Smooth muscle cell (in vitro differentiated cells): ENCODE measurements at regions not wholly inside any gene's neighbourhood (a gene's known extent, or its start where the extent isn't known, plus 50 kb on each side); places are given as distances from the start of the nearest gene placed in this dataset.

Source experiments
- DNase-seq: peaks from one replicate; lab custom pipeline; 2025; ENCODE audit not compliant: unreplicated experiment; lab: John Stamatoyannopoulos, UW
- H2AFZ ChIP-seq: fragments of 200-600 bp; sonication (generic); 2 replicates; pipeline ENCODE4 v1.6.0; 2016; ENCODE audit warnings: antibody characterized with exemption, low read depth, mild to moderate bottlenecking
- H3F3A ChIP-seq: fragments of 200-600 bp; sonication (generic); 2 replicates; pipeline ENCODE4 v1.6.0; 2017; ENCODE audit warnings: antibody characterized with exemption, low read depth
- H3K27ac ChIP-seq: fragments of 200-600 bp; sonication (generic); 2 replicates; pipeline ENCODE4 v1.5.1; 2016; ENCODE audit warnings: low read depth, mild to moderate bottlenecking
- H3K27me3 ChIP-seq: fragments of 200-600 bp; sonication (generic); 2 replicates; pipeline ENCODE4 v1.6.1; 2016; ENCODE audit warnings: low read depth, mild to moderate bottlenecking
- H3K36me3 ChIP-seq: fragments of 200-600 bp; sonication (generic); 2 replicates; pipeline ENCODE4 v1.5.1; 2016; ENCODE audit warnings: low read depth
- H3K4me1 ChIP-seq: fragments of 200-600 bp; sonication (generic); 2 replicates; pipeline ENCODE4 v1.5.1; 2016; ENCODE audit warnings: low read depth
- H3K4me2 ChIP-seq: fragments of 200-600 bp; sonication (generic); 2 replicates; pipeline ENCODE4 v1.6.0; 2016; ENCODE audit warnings: mild to moderate bottlenecking
- H3K4me3 ChIP-seq: fragments of 200-600 bp; sonication (generic); 2 replicates; pipeline ENCODE4 v1.5.1; 2016; ENCODE audit warnings: mild to moderate bottlenecking
- H3K79me2 ChIP-seq: fragments of 200-600 bp; sonication (generic); 2 replicates; pipeline ENCODE4 v1.6.0; 2016; ENCODE audit warnings: low read depth, mild to moderate bottlenecking
- H3K9ac ChIP-seq: fragments of 200-600 bp; sonication (generic); 2 replicates; pipeline ENCODE4 v1.6.0; 2016; ENCODE audit warnings: low read depth
- H3K9me3 ChIP-seq: fragments of 200-600 bp; sonication (generic); replicated peaks from 2 replicates; pipeline ENCODE4 v1.5.1; 2016; ENCODE audit warnings: low read depth
- H4K20me1 ChIP-seq: fragments of 200-600 bp; sonication (generic); 2 replicates; pipeline ENCODE4 v1.6.0; 2016; ENCODE audit warnings: low read depth
- WGBS: methylation state at CpG from one replicate; pipeline ENCODE4 v1.1.7; 2016; ENCODE audit warnings: low lambda C conversion rate; 5-methylcytosine and 5-hydroxymethylcytosine counted together
- TF ChIP-seq, protein P1 (sequence below): fragments of 200-600 bp; sonication (generic); IDR thresholded peaks from 2 replicates; pipeline ENCODE4 v1.5.1; 2017; ENCODE audit warnings: borderline replicate concordance, mild to moderate bottlenecking, antibody characterized with exemption; ENCODE audit not compliant: insufficient read depth, poor library complexity, severe bottlenecking

DNA sequence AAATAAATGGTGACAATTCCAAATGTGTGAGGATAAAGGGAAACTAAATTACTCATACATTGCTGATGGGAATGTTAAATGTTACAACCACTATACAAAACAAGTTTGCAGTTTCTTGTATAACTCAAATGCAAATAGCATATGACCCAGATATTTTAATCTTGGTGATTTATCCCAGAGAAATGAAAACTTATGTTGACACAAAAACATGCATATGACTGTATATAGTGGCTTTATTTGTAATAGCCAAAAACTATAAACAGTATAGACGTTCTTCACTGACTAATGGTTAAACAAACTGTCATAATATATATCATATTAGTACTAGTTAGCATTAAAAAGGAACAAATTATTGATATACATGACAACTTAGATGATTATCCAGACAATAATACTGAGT lies 619.2 kb downstream of the PDHA2 start:
- no peak overlapping the region for H3K4me3 ChIP-seq
- H2AFZ ChIP-seq: no peak overlapping the region

DNA sequence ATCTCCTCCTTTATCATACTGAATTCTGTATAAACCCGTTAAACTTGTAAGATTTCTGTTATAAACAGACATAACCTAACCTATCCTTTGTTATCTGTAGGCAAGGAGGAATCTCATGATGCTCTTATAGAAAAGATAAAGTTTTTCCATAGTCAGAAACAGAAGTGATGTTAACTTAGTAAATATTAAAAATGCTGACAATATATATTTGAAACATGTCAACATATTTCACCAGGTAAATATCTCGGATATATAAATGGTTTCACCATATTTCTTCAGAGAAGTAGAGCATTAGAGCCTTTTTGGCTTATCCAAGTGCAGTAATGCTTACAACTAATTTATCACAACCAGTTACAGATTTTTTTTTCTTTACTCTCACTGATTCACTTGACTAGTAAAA lies 625.9 kb downstream of the PDHA2 start:
- TF ChIP-seq, protein P1, sequence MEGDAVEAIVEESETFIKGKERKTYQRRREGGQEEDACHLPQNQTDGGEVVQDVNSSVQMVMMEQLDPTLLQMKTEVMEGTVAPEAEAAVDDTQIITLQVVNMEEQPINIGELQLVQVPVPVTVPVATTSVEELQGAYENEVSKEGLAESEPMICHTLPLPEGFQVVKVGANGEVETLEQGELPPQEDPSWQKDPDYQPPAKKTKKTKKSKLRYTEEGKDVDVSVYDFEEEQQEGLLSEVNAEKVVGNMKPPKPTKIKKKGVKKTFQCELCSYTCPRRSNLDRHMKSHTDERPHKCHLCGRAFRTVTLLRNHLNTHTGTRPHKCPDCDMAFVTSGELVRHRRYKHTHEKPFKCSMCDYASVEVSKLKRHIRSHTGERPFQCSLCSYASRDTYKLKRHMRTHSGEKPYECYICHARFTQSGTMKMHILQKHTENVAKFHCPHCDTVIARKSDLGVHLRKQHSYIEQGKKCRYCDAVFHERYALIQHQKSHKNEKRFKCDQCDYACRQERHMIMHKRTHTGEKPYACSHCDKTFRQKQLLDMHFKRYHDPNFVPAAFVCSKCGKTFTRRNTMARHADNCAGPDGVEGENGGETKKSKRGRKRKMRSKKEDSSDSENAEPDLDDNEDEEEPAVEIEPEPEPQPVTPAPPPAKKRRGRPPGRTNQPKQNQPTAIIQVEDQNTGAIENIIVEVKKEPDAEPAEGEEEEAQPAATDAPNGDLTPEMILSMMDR: no peak
- WGBS: 82% methylated on average over 2 of the region's 2 CpGs
- H3K4me3 ChIP-seq: no peak overlapping the region
- no peaks in the 10 kb centered on the region for H3K79me2 ChIP-seq
- no peaks in the 10 kb centered on the region for H3K36me3 ChIP-seq
- H2AFZ ChIP-seq: no peak overlapping the region
- H3K4me2 ChIP-seq: no peak overlapping the region
- no peaks in the 10 kb centered on the region for H4K20me1 ChIP-seq
- H3K27ac ChIP-seq: no peak overlapping the region
- no peak for DNase-seq
- no peak overlapping the region for H3K9ac ChIP-seq
- no peaks in the 10 kb centered on the region for H3K9me3 ChIP-seq
- no peaks in the 10 kb centered on the region for H3K4me1 ChIP-seq
- no peaks in the 10 kb centered on the region for H3K27me3 ChIP-seq
- no peaks in the 10 kb centered on the region for H3F3A ChIP-seq

More for the DNA sequence above, 619.2 kb downstream of the PDHA2 start:
- 69% methylated on average over 1 of the region's 1 CpG for WGBS
- H3K4me2 ChIP-seq: no peak overlapping the region
- no peaks in the 10 kb centered on the region for H3K9me3 ChIP-seq
- no peaks in the 10 kb centered on the region for H3K79me2 ChIP-seq
- H3F3A ChIP-seq: no peaks in the 10 kb centered on the region
- no peak for DNase-seq
- TF ChIP-seq, protein P1: no peak
- H3K27me3 ChIP-seq: no peaks in the 10 kb centered on the region
- H4K20me1 ChIP-seq: no peaks in the 10 kb centered on the region
- H3K9ac ChIP-seq: no peak overlapping the region
- no peaks in the 10 kb centered on the region for H3K4me1 ChIP-seq
- no peak overlapping the region for H3K27ac ChIP-seq
- H3K36me3 ChIP-seq: no peaks in the 10 kb centered on the region

DNA sequence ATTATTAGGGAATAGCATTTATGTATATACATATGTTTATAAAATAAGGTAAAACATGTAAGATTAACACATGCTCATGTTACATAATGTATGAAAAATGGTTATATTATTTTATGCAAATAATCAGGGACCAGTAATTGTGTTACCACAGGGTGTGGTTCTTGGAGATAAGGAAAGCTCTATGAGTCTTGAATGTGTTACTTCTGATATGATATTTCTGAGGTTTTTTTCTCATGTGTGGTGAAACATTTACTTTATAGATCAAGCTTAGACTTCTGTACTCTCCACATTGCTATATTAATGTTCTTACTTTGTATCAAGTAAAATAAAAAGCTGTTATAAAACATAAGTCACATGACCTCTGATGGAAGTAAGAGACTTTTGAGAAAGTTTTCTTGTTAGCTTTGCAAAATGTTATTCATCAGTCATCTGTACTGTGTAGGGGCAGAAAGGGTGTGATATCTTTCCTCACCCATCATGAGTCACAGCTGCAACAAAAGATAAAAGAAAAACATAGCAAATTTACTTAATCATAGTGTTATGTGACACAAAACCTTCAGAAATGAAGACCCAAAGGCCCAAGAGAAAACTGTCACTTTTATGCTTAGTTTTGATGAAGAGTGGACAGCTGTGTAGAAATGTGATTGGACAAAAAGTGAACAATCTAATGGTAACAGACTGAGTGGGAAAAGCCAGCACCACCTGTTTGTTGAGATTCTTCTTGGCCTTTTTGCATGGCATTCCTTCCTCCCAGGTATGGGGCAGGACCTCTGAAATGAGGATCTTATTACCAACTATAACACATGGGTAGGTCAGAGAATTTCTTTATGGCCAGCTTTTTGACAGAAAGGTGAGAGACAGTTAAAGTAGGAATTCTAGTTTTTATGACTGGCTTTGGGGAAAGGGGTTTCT lies 632.3 kb downstream of the PDHA2 start:
- H3K4me2 ChIP-seq: no peak overlapping the region
- DNase-seq: no peak

More for the DNA sequence above, 632.3 kb downstream of the PDHA2 start:
- Histone ChIP-seq H3K36me3 (no peaks in the 10 kb centered on the region), H3K4me1 (no peaks in the 10 kb centered on the region), H4K20me1 (no peaks in the 10 kb centered on the region), H3K79me2 (no peaks in the 10 kb centered on the region), H2AFZ (no peak overlapping the region), H3K27ac (no peak overlapping the region), H3K4me3 (no peak overlapping the region), H3K9ac (no peak overlapping the region), H3K9me3 (no peaks in the 10 kb centered on the region), H3F3A (no peaks in the 10 kb centered on the region), H3K27me3 (no peaks in the 10 kb centered on the region)
- TF ChIP-seq, protein P1: no peak
